BJ (cell line): ENCODE measurements at regions not wholly inside any gene's neighbourhood (a gene's known extent, or its start where the extent isn't known, plus 50 kb on each side); places are given as distances from the start of the nearest gene placed in this dataset.
"Not testable (repeated sequence)": the region's sequence is repeated elsewhere in the genome, so short reads cannot be mapped to it uniquely, and the experiment has no call there.

Source experiments
- CTCF ChIA-PET: fragments of 350-600 bp; formaldehyde crosslinking; extraction: SDS; loops from one replicate; lab custom pipeline; 2021; ENCODE audit warnings: antibody characterized with exemption, inconsistent platforms; lab: Yijun Ruan, JAX
- POLR2A ChIA-PET: fragments of 300-600 bp; sonication (Branson Sonifier 250); formaldehyde crosslinking; extraction: SDS; loops from one replicate; lab custom pipeline; 2021; ENCODE audit warnings: antibody characterized with exemption; lab: Charles Lee
- DNase-seq: peaks from one replicate; pipeline ENCODE4 v3.0.0-alpha.2; 2011; ENCODE audit warnings: low read depth
- H3K27me3 ChIP-seq: 2 replicates; pipeline ENCODE4 v1.6.0; 2011; ENCODE audit warnings: low read length; ENCODE audit not compliant: control insufficient read depth, insufficient read depth
- H3K36me3 ChIP-seq: 2 replicates; pipeline ENCODE4 v1.5.1; 2011; ENCODE audit warnings: low read length; ENCODE audit not compliant: control insufficient read depth, insufficient read depth
- H3K4me3 ChIP-seq: 2 replicates; pipeline ENCODE4 v1.5.1; 2011; ENCODE audit warnings: low read depth, mild to moderate bottlenecking, control low read depth, low read length
- TF ChIP-seq, protein P1 (sequence below): IDR thresholded peaks from 2 replicates; pipeline ENCODE4 v1.5.1; 2011; ENCODE audit warnings: low read depth, mild to moderate bottlenecking, control low read depth, inconsistent platforms, low read length, moderate library complexity; ENCODE audit not compliant: insufficient read depth

DNA sequence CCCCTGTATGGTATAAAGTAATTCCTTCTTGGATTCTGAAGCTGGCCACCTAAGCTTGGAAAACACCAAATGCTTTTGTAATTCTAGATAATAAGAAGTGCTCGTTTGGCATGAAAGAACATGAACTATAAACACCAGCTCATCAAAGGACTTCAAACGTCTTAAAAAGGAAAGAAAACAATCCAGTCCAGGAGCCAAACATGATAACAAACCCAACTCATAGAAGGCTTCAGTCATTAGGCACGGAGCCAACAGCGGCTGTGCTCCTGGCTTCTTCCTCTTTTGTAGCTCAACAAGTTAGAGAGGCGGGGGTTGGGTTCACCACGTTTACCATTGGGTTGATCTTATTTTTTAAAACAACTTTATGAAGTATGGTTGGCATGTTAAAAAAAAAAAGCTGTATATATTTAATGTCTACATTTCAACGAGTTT is 56.4 kb upstream of the ECHDC3 start:
- Histone ChIP-seq H3K4me3 (no peak overlapping the region), H3K36me3 (no peaks in the 10 kb centered on the region), H3K27me3 (peaks cover 2% of the 10 kb centered on the region)
- no peak for DNase-seq
- POLR2A ChIA-PET = no interaction called here
- TF ChIP-seq, protein P1, sequence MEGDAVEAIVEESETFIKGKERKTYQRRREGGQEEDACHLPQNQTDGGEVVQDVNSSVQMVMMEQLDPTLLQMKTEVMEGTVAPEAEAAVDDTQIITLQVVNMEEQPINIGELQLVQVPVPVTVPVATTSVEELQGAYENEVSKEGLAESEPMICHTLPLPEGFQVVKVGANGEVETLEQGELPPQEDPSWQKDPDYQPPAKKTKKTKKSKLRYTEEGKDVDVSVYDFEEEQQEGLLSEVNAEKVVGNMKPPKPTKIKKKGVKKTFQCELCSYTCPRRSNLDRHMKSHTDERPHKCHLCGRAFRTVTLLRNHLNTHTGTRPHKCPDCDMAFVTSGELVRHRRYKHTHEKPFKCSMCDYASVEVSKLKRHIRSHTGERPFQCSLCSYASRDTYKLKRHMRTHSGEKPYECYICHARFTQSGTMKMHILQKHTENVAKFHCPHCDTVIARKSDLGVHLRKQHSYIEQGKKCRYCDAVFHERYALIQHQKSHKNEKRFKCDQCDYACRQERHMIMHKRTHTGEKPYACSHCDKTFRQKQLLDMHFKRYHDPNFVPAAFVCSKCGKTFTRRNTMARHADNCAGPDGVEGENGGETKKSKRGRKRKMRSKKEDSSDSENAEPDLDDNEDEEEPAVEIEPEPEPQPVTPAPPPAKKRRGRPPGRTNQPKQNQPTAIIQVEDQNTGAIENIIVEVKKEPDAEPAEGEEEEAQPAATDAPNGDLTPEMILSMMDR = no peak
- CTCF ChIA-PET = no interaction called here

DNA sequence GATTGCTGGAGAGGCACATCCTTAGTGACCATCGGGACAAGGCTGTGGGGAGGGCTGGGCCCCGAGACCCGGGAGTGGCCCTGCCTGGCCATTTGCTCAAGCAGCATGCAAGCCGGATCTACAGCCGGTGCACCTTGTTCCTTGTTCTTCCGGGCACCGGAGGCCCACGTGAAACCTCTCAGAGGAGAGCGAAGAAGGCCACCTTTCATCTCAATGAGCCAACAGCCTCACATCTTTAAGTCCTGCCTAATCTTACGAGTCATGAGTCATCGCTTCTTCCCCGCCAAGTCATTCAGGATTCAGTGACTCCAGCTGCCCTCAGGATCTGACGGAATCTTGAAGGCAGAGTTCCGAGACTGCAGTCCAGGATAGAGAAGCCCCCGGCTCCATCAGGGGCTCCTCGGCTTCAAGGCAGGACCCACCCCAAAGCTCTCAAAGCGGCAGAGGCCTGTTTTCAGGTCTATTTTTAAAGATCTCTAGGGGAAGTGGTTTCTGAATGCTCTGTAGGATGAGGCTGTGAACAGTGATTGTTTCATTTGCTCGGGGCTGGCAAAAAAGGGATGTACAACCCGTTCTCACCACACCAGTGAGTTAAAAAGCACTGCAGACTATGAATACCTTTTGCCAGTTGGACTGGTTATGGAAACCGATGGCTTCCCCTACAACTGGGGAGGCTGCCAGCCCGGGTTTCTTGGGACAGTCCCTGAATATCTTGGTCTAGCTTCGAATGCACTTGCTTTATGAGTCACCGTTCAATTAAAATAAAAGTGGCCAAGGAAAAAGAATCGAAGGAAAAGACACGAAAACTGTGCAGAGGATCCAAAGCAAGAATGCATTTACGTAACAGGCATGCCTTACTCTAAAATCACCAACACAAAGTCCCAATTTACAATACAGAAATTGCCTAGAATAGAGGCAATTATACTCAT is 57.2 kb upstream of the ECHDC3 start:
- Histone ChIP-seq H3K4me3 (no peak overlapping the region), H3K27me3 (peaks cover 5% of the 10 kb centered on the region), H3K36me3 (no peaks in the 10 kb centered on the region)
- CTCF ChIA-PET = no interaction called here
- peak; percentile 73 for DNase-seq
- POLR2A ChIA-PET = no interaction called here
- TF ChIP-seq, protein P1 = no peak

DNA sequence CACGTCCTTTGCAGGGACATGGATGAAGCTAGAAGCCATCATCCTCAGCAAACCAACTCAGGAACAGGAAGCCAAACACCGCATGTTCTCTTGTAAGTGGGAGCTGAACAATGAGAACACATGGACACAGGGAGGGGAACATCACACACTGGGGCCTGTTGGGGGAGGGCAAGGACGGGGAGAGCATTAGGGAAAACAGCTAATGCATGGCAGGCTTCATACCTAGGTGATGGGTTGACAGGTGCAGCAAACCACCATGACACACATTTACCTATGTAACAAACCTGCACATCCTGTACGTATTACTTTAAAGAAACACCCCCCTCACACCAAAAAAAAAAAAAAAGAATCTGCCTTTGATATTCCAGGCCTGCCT is 57.9 kb upstream of the ECHDC3 start:
- DNase-seq, H3K4me3 ChIP-seq, H3K36me3 ChIP-seq, POLR2A ChIA-PET, CTCF ChIA-PET, H3K27me3 ChIP-seq: not testable (repeated sequence)

DNA sequence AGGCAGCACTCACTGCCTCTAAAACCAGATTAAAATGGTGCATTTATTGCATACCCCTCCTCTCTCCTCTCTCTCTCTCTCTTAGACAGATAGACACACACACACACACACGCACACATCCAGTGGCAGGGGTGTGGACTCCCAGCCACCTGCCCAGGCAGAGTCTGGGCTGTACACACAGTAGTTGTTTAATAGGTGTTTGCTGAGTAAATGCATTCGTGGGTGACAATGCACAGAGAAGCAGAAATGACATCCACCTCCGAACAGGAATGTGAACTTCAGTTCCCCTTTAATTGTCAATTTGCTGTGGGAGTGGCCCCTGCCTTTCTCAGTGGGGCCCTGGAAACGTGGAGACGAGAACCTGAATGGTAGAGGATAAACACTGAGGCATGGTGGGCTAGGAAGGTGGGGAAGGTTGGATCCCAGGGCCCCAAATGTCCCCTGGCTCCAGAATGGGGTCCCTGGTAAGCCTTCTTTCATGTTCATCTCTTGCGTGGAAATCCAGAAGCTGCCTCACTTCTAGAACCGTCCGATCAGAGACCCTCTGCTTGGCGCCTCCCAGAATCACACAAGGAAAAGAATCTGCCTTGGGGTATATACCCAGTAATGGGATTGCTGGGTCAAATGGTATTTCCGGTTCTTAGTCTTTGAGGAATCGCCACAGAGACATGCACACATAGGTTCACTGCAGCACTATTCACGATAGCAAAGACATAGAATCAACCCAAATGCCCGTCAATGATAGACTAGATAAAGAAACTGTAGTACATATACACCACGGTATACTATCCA is 58.5 kb upstream of the ECHDC3 start:
- ChIA-PET CTCF (no interaction called here), POLR2A (no interaction called here)
- no peak overlapping the region for H3K4me3 ChIP-seq
- H3K36me3 ChIP-seq = no peaks in the 10 kb centered on the region
- peaks cover 5% of the 10 kb centered on the region for H3K27me3 ChIP-seq
- DNase-seq = no peak
- TF ChIP-seq, protein P1 = no peak

DNA sequence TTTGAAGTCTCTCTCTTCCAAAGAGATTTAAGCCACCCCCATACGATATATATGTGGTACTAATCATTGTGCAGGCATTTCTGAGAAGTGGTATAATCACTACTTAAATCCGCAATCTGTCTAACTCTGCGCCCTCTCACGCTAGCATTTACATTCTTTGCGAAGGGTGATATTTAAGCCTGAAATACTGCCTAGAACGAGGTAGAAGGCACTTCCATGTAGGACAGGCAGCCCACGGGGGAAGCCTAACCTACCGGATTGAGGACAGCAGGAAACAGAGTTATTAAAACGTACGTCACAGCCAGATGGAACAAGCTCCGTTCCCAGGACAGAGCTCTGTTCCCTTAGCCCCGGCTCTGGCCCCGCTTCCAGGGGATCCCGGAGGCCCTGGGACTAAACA is 59.3 kb upstream of the ECHDC3 start:
- Histone ChIP-seq H3K4me3 (no peak overlapping the region), H3K36me3 (no peaks in the 10 kb centered on the region), H3K27me3 (peaks cover 5% of the 10 kb centered on the region)
- POLR2A ChIA-PET = no interaction called here
- TF ChIP-seq, protein P1 = no peak
- CTCF ChIA-PET = interaction anchor here (0.6 kb wide), 1 partner anchor 308 kb away, joined by 3 read pairs; no protein-coding TSS in a partner anchor
- no peak for DNase-seq
